Stimulated activated CD4-positive, alpha-beta T cell treated with anti-CD3 and anti-CD28 coated beads, Interleukin-4, amount 100 ng/mL, for 1 hour (primary cell): ENCODE measurements at regions not wholly inside any gene's neighbourhood (a gene's known extent, or its start where the extent isn't known, plus 50 kb on each side); places are given as distances from the start of the nearest gene placed in this dataset.
"Not testable (repeated sequence)": the region's sequence is repeated elsewhere in the genome, so short reads cannot be mapped to it uniquely, and the experiment has no call there.

Source experiments
- DNase-seq: peaks from one replicate; pipeline ENCODE4 v3.0.0-alpha.2; 2020

DNA sequence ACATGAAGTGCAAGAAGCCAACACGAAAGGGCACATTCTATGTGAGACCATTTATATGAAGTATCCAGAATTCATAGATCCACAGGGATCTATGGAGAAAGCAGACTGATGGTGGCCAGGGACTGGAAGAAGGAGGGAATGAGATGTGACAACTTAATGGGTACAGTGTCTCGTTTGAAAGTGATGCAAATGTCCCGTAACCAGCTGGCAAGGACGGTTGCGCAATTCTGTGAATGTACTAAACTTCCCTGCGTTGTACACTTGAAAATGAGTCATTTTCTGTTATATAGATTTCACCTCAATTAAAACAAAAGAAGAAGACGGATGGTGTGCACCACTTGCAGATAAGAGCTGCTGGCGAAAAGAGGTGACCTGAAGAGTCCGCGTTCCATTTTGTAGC lies 861.1 kb downstream of the TYW1 start:
- DNase-seq = no peak

DNA sequence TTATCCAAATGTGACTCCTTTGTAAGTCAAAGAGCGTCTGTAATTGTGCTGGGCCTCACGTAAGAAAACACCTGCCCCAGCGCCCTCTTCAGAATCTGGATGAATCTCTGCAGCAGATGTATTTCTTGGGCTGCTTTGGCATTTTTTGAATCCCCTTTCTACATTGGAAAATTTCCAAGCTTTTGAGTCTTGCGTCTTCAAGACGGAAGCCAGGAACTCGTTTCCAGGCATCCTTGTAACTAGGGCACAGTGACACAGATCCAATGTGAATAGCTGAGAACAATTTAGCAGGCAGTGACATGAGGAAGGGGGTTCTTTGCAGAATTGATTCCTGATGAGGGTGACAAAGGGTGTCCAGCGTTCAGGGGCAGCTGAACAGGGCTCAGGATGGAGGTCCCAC lies 862.3 kb downstream of the TYW1 start:
- DNase-seq = no peak

- DNase-seq = no peak
Observed at GRCh38 chr7:67863911-67864310, 867.3 kb downstream of the TYW1 start.

DNA sequence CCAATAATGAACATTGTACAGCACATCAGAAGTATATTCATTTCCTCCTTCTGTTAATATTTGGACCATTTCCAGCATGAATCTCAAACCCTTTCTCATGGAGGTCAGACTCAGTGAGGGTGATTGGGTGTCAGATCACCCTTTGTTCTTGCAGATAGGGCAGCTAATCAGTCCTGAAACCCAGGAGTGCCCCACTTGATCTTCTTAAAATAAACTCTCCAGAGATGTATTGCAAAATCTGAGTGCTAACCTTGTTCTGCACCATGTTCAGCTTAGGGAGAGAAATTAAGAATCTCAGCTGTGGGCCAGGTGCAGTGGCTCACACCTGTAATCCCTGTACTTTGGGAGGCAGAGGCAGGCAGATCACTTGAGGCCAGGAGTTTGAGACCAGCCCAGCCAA lies 869.4 kb downstream of the TYW1 start:
- DNase-seq = no peak

- no peak for DNase-seq
Observed at GRCh38 chr7:67866812-67867211, 870.2 kb downstream of the TYW1 start.

DNA sequence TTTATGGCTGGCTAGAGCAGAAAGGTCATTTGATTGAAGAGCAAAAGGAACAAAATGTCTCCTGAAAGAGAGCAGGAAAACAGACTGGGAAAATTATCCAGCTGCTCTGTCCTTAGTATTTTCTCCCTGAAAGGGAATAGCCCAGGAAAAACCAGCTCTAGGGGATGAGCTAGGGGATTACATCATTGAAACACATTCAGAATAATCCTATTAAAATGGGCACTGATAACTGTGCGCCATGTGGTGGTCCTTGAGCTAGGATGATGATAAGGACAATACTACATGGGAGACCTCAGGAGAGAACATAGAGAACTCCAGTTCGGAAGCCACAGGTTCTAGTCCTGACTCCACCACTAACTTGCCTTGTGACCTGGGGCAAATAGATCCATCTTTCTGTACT lies 873.8 kb downstream of the TYW1 start:
- no peak for DNase-seq

DNA sequence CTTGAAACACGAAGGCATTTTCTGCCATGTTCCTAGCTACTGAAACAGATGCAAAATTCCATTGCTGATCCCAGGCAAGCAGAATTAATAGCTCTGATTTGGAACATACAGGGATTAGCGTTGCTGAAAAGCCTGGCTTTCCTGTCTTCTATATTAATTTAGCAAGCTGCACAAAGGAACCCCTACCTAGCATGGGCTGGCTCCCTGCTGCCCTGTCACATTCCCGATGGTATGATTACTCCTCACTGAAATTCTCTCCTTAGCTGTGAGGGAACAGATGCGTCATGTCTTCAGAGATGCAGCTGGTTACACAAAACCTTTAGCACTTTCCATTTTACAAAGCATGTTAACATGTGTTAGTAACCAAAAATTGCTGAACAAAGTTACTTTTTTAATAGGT lies 878.9 kb downstream of the TYW1 start:
- no peak for DNase-seq

DNA sequence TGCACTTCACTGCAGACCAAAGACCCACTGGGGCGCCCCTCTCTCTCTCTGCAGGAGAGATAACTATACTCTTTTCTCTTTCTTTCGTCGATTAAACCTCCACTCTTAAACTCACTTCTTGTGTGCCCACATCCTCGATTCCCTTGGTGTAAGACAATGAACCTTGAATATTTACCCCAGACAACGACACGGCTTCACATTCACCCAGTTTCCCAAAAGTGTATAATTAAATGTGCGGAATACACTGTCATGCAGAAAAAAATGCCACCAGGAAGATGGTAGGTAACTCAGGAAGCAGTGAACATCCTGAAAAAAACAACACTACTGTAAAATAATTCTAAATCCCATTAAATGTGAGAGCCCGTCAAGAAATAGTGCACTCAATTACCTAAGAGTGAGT lies 882.2 kb downstream of the TYW1 start:
- no peak for DNase-seq

GRCh38 chr7:67882843-67883242 lies 886.2 kb downstream of the TYW1 start:
- no peak for DNase-seq

DNA sequence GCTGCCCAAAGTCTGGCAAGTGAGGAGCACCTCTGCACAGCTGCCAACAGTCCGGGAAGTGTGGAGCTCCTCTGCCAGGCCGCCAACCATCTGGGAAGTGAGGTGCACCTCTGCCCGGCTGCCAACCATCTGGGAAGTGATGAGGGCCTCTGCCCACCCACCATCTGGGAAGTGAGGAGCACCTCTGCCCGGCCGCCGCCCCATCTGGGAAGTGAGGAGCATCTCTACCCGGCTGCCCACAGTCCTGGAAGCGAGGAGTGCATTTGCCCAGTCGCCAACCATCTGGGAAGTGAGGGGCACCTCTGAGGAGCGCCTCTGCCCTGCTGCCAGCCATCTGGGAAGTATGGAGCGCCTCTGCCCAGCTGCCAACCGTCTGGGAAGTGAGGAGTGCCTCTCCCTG lies 893.7 kb downstream of the TYW1 start:
- no peak for DNase-seq

DNA sequence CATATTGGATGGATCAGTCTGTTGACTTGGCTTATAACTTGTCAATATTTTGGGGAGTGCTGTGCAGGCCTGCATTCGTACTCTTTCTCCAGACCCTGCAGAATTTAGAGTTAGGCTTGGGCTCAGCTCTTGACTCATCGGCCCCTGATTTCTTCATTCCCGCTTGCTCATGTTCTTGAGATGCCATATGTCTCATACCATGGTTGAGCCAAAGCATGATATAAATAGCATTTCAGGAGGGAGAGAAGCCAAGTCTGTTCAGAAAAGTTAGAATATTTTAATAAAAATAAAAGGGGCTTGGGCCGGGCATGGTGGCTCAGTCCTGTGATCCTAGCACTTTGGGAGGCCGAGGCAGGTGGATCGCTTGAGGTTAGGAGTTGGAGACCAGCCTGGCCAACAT lies 898.1 kb downstream of the TYW1 start:
- DNase-seq = no peak

GRCh38 chr7:67896721-67897120 lies 900.1 kb downstream of the TYW1 start:
- no peak for DNase-seq

- DNase-seq = no peak
Observed at GRCh38 chr7:67900456-67900855, 903.8 kb downstream of the TYW1 start.

- no peak for DNase-seq
Observed at GRCh38 chr7:67901808-67902480, 905.3 kb downstream of the TYW1 start.

- DNase-seq = no peak
Observed at GRCh38 chr7:67907792-67908191, 911.2 kb downstream of the TYW1 start.

GRCh38 chr7:67912437-67912836 lies 915.8 kb downstream of the TYW1 start:
- no peak for DNase-seq

- no peak for DNase-seq
Observed at GRCh38 chr7:67913604-67914003, 917.0 kb downstream of the TYW1 start.

- DNase-seq = not testable (repeated sequence)
Observed at GRCh38 chr7:67916111-67916510, 919.5 kb downstream of the TYW1 start.

DNA sequence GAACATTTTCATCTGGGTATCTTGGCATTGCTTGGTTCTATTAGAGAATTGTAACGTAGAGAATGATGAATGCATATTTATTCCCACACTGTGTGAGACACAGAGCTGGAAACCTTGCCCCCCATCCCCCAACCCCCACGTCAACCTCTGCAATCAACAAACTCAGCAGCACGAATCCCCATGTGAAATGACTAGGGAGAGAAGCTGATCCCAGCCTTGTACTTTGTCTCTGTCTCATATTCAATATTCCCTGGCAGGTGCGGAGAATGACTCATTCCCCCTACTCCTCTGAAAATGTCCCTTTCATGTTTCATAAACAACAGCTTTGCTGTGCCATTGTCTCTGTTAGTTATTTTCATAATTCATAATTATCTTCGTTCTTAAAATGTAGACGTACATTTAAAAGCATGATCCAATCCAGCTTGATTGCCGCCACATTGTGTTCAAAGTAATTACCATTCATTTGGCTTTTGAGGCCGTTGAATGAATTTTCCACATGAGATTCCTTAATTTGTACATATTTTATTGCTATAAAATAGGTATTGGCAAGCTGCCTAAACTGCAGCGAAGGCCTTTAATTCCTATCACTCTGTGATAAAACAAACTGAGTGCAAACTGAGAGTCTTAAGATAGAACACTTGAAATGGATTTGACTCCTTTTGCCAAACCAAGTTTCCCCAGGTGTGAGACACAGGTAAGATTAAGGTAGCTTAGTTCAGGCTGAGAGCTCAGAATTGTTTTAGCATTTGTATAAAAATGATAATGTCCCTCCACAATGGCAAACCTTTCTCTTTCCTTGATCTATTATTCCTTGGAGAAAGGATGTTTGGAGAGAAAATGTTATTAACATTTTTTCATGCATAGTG lies 920.2 kb downstream of the TYW1 start:
- no peak for DNase-seq

- DNase-seq = no peak
Observed at GRCh38 chr7:67917437-67917755, 920.8 kb downstream of the TYW1 start.

GRCh38 chr7:67918158-67918557 lies 921.5 kb downstream of the TYW1 start:
- no peak for DNase-seq

DNA sequence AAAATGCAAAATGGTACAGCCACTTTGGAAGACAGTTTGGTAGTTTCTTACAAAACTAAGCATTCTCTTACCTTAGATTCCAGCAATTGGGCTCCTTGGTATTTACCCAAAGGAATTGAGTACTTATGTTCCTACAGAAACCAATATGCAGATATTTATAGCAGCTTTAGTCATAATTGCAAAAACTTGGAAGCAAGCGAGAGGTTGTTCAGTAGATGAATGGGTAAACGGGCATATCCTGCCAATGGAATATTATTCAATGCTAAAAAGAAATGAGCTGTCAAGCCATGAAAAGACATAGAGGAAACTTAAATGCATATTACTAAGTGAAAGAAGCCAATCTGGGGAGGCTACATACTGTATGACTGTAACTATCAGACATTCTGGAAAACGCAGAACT lies 926.7 kb downstream of the TYW1 start:
- DNase-seq = no peak

DNA sequence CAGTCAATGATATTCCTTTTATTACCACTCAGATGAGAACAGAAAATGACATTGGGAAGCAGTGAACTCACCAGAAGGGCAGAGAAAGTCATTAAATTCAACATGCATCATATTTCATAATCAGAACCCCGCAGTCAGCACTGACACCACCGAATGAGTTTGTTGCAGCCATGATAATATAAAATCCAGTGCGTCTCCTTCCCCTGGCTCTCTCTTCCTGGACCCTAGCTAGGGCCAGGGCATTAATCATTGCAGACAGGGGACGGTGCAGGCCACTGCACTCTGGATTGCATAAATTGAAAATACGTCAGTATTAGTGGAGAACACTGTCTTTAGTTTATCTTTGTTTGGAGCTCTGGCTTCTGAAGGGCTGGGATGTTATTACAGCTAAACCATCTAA lies 931.5 kb downstream of the TYW1 start:
- DNase-seq = no peak

DNA sequence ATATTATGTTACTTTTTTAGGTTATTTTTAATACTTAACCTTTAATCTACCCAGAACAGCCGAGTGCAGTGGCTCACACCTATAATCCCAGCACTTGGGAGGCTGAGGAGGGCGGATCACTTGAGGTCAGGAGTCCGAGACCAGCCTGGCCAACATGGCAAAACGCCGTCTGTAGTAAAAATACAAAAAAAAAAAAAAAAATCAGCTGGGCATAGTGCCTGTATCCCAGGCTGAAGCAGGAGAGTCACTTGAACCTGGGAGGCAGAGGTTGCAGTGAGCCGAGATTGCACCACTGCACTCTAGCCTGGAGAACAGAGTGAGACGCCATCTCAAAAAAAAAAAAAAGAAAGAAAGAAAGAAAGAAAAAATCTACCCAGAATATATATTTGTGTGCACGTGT lies 939.8 kb downstream of the TYW1 start:
- DNase-seq = not testable (repeated sequence)

- no peak for DNase-seq
Observed at GRCh38 chr7:67940400-67940799, 943.8 kb downstream of the TYW1 start.
